D721Med (cell line): ENCODE measurements at regions not wholly inside any gene's neighbourhood (a gene's known extent, or its start where the extent isn't known, plus 50 kb on each side); places are given as distances from the start of the nearest gene placed in this dataset.

Experiments used
- DNase-seq: peaks from one replicate; pipeline ENCODE4 v3.0.0; 2011; ENCODE audit warnings: low spot score; ENCODE audit not compliant: insufficient read length
- FAIRE-seq: peaks from 2 replicates; lab custom pipeline; 2011; peaks lifted over from hg19 to GRCh38; lab: Jason Lieb, UNC
- TF ChIP-seq, protein P1 (sequence below): IDR thresholded peaks from 2 replicates; pipeline ENCODE4 v1.5.1; 2012; ENCODE audit warnings: mild to moderate bottlenecking, control low read depth; ENCODE audit not compliant: insufficient read depth; ENCODE audit errors: missing control alignments

DNA sequence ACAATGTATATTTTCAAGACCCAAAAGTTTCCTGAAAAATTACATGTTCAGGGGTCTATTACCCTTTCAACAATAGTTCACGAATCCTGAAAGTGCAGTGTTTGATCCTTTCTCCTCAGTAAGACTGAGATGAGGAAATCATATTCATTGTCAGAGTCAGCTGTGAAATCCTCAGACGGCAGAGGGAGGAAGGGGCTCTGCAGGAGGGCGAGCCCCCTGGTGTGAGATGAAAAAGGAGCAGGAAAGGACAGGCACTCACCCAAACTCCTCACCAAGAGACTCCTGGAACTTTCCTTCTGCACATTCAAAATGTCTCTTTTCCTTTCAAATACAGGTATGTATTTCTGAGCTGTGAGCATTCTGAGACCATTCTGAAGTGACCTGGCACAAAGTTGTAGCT lies 150.3 kb upstream of the HABP2 start:
- no peak for FAIRE-seq
- TF ChIP-seq, protein P1, sequence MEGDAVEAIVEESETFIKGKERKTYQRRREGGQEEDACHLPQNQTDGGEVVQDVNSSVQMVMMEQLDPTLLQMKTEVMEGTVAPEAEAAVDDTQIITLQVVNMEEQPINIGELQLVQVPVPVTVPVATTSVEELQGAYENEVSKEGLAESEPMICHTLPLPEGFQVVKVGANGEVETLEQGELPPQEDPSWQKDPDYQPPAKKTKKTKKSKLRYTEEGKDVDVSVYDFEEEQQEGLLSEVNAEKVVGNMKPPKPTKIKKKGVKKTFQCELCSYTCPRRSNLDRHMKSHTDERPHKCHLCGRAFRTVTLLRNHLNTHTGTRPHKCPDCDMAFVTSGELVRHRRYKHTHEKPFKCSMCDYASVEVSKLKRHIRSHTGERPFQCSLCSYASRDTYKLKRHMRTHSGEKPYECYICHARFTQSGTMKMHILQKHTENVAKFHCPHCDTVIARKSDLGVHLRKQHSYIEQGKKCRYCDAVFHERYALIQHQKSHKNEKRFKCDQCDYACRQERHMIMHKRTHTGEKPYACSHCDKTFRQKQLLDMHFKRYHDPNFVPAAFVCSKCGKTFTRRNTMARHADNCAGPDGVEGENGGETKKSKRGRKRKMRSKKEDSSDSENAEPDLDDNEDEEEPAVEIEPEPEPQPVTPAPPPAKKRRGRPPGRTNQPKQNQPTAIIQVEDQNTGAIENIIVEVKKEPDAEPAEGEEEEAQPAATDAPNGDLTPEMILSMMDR: no peak

DNA sequence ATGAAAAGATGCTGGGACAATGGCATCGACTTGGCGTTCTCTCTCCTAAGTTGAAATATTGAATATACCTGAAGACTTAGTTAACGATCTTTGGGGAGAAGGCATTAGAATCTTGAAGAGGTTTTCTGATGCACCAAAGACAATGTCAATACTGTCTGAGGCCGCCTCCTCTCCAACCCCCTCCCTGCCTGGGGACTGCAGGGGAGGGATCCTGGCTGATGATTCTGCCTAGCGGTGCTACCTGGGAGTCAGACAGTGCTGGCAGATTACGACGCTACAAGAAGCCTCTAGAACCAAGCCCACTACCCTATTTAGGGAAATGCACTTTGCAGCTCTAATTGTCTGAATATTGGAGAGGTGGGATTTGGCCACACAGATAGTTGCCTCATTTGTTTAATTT lies 145.6 kb upstream of the HABP2 start:
- TF ChIP-seq, protein P1: no peak
- FAIRE-seq (no peak), DNase-seq (no peak)

More for the DNA sequence above, 150.3 kb upstream of the HABP2 start:
- no peak for DNase-seq

DNA sequence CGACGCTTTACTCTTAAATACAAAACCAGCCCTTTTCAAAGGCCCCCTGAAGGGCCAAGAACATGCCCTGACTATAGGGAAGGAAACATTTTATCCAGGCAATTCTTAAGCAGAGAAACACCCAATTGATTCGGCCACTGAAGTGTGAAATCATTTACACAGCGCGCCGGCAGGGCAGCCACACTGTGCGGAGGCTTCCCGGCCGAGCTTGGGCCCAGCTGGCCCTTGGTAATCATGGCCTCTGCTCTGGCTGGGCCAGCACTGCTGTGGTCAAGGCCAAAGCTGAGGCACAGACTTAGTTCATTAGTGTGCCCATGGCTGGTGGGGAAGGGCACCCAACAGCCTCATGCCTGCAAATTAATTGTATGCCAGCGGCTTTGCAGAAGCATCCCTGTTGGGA lies 143.7 kb upstream of the HABP2 start:
- FAIRE-seq: no peak
- TF ChIP-seq, protein P1: no peak
- no peak for DNase-seq

DNA sequence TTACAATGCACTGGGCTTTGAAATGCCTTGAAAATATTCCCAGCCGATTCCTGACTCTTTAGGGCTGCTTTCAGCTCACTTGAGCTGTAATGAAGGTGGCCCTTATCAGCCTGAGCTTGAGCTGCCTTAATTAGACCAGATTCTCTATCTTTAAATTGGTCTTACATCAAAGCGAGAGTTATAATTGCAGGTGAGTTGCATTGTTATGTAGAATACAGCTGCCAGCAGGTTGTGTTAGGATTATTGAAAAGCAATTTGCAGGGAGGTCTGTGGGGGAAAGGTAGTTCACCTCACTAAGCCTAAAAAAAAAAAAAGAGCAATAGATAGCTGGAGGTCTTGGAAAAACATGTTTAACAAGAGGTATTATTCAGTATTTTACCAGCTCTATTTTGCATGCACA lies 142.2 kb upstream of the HABP2 start:
- FAIRE-seq (no peak), DNase-seq (no peak)
- TF ChIP-seq, protein P1: no peak

DNA sequence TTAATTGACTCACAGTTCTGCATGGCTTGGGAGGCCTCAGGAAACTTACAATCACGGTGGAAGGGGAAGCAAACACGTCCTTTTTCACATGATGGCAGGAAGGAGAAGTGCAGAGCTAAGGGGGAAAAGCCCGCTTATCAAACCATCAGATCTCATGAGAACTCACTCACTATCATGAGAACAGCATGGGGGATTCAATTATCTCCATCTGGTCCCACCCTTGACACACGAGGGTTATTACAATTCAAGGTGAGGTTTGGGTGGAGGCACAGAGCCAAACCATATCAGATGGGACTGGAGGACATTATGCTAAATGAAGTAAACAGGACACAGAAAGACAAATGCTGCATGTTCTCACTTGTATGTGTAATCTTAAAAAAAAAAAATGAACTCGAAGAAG lies 141.4 kb upstream of the HABP2 start:
- no peak for DNase-seq
- no peak for FAIRE-seq
- TF ChIP-seq, protein P1: no peak

DNA sequence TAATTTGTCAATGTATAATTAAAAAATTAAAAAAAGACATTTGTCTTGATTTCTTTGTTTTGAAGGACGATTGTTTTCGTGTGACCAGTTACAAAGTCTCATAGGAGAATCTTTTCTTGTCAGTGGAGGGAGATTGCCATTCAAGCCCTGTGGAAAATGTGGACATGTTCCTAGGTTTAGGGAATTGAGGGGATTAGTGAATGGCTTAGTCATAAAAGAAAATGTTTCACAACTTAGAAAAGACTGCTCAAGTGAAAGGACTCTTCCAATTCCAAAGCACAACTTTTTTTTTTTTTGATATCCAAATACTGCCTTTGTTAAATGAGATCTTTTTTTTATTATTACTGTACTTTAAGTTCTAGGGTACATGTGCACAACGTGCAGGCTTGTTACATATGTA lies 140.7 kb upstream of the HABP2 start:
- DNase-seq: no peak
- no peak for FAIRE-seq
- TF ChIP-seq, protein P1: no peak

DNA sequence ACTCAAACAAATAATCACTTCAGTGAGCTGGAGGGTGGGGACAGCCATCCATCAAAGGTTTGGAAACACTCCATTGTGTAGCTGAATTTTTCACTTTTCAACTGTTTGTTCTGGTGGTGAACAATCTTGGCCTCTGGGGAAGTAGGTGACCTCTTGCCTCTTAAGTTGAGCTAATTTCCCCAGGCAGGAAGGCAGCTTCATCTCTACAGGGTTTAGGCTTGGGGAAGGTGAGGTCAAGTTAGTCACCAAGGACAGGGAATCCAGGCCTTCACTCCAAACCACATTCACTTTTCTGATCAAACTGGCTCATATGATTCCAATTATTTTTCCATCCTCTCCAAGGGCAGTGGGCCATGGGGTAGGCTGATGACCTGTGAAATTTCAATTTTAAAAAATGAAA lies 138.3 kb upstream of the HABP2 start:
- no peak for FAIRE-seq

More for the DNA sequence above, 138.3 kb upstream of the HABP2 start:
- DNase-seq: no peak
- TF ChIP-seq, protein P1: no peak
